A204.1 (cell line): ENCODE measurements at regions not wholly inside any gene's neighbourhood (a gene's known extent, or its start where the extent isn't known, plus 50 kb on each side); places are given as distances from the start of the nearest gene placed in this dataset.

Experiments
- FAIRE-seq: peaks from 2 replicates; lab custom pipeline; 2012; peaks lifted over from hg19 to GRCh38; lab: Jason Lieb, UNC

DNA sequence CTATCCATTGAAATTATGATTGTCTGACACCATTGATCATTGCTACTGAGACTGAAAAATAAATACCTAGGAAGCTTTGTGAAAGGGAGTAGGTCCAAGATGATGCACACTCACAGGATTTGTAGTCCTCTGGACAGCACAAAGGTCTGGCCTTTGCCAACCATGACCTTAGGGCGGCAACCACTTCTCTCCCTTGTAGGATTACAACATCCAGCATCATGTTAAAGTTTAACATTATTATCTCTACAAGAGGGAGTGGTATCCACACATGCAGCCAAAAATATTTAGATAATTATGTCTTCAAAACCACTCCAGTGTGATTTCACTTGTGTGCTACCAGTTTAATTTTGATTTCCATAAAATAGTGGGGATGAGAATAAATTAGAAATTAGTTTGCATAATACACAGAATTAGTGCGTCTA is 51.1 kb upstream of the NHSL1 start:
- no peak for FAIRE-seq

DNA sequence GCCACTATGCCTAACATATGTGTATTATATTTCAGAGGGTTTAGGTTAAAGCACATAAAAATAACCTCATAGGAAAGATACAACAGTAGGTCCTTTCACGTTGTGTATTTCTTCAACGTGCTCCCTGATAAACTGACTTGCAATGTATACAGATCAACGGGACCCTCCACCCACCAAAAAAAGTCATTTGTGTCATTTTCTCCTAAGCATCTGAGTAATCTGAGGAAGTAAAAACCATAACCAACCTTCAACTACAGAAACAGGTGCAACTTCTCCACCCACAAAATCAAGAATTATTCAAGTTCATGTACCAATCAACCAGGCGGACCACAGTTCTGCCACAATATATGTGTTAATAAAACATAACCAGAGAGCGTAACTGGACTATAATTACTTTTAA is 54.9 kb upstream of the NHSL1 start:
- FAIRE-seq: no peak

DNA sequence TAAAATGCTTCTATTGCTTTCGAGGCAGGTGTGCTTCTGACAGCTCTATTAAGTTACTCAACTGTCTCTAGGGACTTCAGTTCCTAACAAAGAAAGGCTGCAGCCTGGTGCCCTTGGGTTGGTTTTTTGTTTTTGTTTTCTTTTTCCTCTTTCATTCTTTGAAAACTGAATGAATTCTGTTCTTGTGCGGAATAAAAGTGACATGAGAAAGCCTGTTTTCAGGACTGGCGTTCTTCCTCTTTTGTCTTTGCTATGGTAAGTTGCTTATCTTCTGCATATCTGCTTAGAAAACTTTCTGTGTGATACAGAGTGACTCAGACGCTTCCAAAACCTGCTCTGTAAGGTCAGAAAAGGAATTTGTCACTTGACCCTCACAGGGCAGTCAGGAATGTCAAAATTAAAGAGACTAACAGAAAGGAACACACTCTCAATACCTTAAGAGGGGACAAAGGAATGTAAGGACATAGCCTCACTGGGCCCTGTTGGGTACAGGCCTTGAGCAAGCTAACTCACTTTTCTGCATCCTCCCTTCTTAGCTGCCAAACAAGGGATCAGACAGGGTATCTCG is 56.2 kb upstream of the NHSL1 start:
- no peak for FAIRE-seq

DNA sequence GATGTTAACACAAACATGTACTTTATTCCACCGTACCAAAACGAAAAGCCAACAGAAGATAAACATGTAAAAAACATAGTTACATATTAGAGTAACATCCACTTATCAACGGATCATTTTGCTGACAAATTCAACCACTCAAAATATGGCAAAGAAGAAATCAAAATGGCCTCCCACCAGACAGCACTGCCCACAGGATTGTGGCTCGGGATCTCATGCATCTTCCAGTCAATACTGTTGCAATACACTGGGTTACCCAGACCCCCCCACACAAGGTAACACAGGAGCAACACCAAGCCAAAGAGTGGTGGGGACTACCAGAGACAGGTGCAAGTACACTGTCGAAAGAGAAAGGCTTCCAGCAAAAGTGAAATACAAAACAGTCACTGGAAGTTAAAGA is 57.9 kb upstream of the NHSL1 start:
- FAIRE-seq: no peak

DNA sequence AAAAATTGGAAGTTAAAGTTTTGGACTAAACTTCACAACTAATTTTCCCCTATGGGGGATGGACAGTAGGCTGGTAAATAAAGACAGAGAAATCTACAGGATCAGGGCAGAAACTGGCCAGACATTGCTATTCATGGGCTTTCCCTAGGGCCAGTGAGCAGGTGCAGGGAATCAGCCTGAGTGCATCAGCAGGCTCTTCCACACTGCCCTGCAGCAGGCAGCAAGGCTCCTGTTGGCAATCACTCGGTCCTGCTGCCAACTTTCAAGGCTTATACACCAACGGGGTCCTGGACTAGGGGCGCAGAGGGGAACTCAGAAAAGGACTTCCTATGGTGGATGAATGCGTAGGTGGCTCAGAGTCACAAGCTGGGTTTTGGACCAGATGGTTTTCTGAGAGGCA is 59.8 kb upstream of the NHSL1 start:
- no peak for FAIRE-seq

DNA sequence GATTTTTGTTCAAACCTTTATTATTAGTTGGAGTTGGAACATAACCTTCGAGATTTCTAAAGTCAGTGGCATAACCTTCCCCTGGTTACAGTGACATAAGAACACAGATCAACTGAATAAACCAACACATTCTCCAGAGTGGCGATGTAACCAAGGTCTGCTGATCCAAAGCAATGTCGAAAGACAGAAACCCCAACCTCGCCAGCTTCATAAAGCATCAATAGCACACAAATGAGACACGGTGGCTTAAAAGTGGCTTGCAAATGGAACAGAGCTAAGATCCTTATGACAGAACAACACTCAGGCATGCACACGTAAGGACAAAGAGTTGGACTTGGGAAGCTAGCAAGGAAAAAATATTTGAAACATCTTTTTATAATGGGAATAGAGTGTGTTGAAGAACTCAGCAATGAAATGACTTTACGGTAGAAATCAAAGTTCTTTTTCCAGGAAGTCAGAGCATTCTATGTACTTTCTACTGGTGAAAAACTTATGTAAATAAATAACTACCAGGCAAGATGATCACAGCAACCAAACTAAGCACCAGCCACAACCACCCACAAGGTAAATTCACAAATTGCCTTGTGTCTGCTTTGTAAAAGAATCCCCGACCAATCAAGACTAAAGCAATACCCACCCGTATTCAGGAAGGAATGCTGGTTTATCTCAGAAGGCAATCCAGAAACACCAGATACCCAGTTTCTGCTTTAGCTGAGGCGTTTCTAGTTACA is 61.0 kb upstream of the NHSL1 start:
- FAIRE-seq: no peak

DNA sequence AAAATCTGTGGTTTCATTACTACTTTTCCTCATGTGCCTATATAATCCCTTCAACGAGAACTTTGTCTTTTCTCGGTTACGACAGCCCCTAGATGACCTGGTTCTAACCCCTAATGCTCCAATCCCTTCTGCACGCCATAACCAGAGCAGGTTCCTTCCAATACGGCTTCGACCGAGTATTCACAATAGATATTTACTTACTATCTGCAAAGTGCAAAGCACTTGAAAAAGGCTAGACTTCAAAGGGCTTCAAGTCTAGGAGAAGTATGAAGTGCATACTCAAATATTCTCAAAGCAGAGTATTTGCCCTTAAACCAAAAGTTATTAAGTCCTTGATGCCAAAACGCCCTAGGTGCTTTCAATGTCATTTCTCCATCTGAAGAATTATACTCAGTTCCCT is 63.4 kb upstream of the NHSL1 start:
- no peak for FAIRE-seq

DNA sequence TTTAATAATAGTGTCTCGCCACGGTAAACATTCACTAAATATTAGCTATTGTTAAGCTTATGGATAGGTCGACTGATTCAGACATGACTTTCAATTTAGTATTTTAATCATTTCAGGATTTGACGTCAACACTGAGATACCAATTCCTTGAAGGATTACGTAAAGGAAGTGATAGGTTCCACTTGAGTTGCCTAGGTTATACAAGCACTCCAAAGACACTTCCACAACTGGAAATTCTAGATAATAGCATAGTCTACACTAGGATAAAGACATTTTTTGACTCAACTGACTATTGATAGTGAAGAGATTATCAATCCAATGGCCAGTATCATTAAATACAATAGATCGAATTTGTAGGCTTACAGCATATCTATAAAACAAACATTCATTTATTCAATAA is 63.9 kb upstream of the NHSL1 start:
- FAIRE-seq: no peak

DNA sequence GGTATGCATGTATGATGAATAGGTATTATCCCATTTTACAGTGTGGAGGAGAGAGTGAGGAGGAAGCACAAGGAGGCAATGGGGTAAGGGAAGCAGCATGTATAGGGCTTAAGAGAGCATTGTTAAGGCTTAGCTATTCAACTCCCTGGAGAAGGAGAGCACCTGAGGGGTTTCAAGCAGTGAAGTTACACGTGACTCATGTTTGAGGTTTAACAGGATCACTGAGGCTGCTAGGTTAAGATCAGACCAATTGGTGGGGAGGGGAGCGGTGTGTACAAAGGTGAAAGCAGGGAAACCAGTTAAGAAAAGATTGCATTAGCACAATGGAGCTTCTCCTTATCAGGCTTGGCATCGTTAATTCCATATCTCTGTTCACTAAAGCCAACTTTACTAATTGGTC is 64.4 kb upstream of the NHSL1 start:
- FAIRE-seq: no peak

DNA sequence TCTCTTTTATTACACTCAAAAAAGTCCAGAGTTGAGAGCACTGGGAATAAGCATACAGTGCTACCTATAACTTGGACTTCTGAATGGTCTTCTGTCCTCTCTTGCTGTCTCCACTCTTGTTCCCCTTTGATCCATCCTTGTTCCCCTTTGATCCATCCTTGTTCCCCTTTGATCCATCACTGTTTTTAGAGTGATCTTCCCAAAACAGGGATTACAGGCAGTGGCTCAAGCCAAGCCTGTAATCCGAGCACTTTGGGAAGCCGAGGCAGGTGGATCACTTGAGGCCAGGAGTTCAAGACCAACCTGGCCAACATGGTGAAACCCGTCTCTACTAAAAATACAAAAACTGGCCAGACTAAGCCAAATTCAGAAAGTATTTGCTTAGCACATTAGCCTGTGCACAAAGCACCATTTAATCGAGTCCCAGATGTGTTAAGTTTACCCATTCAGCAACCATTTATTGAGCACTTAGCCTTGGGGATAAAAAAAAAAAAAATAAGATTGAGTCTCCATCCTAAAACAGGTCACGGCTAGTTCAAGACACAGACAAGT is 65.0 kb upstream of the NHSL1 start:
- FAIRE-seq: no peak

DNA sequence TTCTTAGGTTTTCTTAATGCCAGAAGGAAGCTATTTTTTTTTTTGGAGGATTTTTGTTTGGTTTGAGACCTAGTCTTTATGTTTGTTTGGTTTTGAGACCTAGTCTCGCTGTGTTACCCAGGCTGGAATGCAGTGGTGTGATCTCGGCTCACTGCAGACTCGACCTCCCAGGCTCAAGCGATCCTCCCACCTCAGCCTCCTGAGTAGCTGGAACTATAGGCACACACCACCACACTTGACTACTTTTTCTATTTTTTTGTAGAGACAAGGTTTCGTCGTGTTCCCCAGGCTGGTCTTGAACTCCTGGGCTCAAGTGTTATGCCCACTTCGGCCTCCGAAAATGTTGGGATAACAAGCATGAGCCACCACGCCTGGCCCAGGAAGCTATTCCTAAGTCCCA is 67.8 kb upstream of the NHSL1 start:
- no peak for FAIRE-seq

DNA sequence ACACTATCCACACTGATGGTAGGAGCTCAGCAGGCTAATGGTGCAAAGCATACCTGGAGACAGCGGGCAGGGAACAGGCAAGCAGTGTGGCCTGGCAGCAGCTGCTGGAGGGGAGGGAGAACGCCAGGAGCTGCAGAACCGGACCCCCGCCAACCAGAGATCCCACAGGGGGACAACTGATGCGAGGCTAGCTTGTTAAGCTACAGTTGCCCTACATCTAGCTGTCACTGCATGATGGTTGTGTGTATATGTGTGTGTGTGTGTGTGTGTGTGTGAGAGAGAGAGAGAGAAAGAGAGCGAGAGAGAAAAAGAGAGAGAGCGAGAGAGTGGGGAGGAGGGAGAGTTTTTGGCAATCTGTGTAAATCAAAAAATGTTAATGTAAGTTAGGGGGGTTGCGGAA is 69.7 kb upstream of the NHSL1 start:
- FAIRE-seq: no peak

DNA sequence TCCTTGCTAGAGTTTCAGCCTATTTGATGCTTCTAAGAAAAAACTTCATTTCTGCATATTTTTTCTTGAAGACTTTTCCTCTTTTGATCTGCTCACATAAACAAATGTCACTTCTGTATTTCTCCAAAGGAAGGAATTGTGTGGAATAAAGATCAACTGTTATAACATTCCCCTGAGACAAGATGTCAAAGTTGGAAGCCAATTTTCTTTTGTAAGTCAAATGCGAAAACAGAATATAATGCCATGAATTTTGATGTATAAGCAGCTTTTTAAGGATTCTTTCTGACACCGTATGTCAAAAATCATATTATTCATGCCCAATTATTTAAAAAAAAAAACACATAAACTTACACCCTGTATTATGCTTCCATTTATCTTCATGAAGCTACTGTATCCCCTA is 70.3 kb upstream of the NHSL1 start:
- FAIRE-seq: no peak

DNA sequence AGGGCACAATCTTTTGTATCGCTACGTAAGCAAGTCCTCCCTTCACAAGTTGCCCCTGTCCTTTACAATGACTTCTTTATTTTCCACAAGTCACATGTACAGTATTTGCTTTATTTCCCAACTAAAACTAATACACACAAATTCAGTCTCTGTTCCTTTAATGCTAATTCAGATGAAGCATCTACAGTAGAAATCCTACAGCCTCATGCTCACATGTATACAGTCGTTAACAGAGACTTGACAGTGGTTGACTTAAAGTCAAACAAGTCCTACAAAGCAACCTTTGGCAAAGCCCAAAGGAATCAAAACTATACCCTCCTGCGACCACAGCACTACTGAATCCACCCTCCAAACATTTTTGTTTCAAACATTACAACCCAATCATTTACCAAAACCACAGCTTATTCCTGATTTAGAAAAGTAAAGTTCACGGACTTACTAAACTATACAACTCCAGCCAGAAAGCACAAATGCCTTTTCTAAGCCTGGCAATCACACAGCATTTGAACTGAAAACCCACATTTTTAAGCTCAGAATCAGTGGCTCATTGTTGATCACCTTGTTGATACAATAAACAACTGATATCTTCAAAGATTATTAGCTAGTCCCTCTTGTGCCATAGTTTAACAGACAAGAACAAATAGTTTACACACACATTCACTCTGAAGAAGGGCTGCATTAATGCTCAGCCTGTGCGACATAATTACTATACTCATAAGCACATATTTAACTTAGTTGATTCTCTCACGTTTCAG is 70.9 kb upstream of the NHSL1 start:
- FAIRE-seq: no peak

DNA sequence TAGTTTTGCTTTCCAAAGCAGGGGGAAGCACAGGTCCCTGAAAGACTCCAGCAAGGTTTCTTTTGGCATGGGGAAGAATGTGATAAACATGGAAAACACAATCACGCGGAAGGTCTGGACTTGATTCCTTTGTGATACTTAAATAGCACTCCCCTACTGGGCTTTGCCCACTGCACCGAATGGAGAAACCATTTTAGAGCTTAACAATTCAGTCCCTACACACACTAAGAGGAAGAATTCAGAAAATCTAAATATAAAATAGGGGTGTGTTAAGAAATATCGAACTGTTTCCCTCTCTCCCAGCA is 71.4 kb upstream of the NHSL1 start:
- no peak for FAIRE-seq

DNA sequence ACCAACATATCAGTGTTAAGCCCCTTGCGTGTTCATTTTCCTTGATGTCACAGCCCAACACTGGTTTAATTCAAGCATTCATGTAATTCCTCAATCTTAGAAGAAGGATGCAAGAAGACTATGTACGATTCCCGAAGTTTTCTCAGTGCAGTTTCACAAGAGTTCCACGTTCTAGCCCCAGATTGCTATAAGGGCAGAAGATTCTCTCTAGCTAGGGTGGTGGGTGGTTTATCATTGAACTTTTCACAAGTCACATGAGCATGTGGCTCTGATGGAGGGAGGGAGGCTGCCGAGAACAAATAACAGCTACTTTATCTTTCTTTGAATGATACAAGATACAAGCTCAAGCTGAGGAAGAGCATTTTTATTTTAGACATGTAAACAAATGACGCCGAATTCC is 71.9 kb upstream of the NHSL1 start:
- FAIRE-seq: no peak

DNA sequence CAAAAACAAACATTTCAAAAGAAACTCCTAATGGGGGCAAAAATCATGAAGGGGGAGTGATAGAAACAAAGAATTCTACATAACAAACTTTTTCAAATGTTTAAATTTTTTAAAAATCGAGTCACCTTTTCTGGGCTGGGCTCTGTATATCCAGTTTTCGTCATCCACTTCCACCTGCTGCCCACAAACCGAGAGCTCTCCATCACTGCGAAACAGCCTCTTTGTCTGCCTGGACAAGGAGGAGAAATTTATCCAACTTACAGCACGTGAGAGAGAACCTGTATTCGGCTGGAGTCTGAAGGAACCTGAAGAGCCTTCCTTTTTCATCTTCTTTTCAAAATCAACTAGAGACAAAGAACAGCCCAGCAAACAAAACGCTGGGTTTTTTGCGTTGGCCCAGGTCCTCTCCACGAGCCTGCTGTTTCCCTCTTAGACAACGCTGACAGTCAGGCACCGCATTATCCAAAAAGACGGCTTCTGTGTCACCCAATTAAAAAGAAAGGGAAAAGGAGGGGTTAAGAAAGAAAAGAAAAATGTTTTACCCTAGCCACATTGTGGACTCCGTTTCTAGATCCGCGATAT is 72.4 kb upstream of the NHSL1 start:
- FAIRE-seq: no peak

DNA sequence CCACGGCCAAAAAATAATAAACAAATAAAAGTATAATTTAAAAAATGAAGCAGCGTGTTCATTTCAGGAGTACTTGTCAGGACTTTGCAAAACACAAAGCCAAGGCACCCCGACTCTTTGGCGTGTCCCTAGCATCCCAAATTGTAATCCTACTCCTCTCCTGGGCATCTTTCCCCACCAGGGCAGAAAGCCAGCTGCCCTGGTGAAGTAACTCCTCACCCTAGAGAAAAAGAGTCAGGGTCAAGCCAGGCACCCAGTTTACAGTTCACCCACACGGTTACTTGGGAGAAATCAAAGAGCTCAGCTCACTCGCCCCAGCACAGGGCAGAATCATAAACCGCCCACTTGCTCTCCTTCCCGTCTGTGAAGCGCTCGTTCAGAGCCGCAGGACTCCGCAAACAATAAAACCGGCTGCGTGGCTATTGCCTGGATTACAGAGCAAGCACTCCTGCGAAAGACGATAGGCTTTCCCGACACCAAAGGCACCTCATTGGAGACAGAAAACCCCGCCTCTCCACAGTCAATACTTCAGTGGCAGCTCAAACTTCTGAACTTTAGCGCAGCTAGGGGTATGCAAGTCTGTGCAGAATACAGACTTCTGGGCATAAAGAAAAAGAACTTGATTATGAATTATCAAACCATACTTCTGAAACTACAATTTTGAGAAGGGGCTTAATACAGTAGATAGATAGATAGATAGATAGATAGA is 73.0 kb upstream of the NHSL1 start:
- peak; percentile 92 for FAIRE-seq

DNA sequence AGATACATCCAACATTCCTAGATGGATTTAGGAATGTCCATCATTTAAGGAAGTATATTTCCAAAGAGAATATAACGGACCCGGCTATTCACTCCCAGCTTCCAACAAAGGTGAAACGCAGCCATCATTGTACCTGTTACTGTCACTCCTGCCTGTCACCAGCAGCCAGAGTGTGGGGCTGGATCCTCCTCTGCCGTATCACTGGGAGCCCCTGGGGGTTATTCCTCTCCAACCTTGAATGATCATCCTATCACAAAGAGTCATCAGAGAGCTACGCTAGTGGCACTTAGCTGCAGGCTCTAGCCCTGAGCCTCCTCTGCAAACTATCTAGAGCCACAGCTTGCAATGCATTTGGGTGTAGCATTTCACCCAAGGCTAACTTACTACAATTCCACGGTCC is 73.6 kb upstream of the NHSL1 start:
- FAIRE-seq: no peak

DNA sequence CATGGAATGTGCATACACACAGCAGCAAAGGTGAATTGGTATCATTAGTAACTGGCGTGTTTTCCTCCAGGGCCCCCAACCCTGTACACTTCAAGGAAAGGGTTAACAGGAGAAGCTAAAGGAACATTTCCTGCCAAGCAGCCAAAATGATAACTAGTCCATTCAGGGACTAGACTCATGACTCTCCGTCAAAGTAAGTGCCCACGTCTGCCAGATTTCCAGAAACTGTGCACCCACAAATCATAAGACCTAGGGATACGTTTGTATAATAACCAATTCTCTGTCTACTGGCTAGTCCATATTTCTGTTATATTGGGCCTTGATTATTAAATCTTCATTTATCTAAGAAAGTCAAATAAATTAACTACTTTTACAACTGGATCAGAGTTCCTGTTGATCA is 76.0 kb upstream of the NHSL1 start:
- FAIRE-seq: no peak

DNA sequence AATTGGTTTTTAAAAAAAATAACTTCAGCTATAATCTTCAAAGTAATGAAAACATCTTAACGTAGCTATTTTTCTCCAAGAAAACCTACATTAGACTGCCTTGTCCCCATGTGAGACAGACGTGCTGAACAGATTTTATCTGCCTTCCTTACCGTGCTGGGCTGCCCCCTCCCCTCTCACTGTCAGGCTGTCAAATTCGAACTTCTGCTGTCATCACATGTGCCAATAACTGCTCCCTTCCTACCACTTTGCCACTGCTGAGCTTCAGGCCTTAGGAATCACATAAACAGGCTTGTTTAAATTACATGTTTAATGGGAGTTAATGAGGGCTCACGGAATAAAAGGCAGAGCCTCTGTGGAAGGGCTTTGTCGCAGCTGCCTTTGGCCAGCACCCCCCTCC is 77.0 kb upstream of the NHSL1 start:
- FAIRE-seq: no peak

DNA sequence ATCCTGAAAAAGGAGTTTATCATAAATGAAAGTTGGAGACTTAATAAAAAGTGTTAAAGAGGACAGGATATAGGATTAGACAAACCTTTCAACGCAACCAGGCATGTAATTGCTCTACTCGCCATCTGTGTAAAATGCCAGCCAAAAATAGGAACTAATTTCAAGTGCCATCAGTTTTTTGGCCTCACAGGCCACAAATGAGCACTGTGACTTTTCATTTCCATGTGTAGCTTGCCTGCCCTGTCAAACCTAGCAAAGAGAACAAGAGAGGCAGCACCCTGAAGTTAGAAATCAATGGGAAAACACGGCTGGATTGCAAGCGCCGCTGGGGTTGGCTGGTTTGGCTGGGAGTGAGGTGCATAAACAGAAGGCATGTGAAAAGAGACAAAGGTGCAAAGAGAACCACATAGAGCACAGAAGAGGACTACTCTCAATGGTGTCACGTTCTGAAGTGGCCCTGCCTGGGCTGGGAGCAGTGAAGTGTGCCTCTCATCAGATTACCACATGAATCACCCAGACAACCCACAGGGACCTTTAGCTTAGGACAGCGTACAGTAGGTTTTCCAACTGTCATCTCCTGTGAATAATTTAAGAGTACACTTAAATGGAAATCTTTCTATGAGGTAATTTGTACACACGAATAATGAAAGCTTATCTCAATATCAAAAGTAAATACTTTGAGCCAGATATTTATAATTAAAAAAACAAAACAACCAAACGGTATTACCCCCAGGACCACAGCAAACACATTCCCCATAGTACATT is 78.0 kb upstream of the NHSL1 start:
- no peak for FAIRE-seq
